Urothelium cell line (cell line): ENCODE measurements at regions not wholly inside any gene's neighbourhood (a gene's known extent, or its start where the extent isn't known, plus 50 kb on each side); places are given as distances from the start of the nearest gene placed in this dataset.

Experiments
- DNase-seq: peaks from one replicate; pipeline ENCODE4 v3.0.0; 2011; ENCODE audit warnings: low spot score, mixed read lengths
- FAIRE-seq: peaks from 2 replicates; lab custom pipeline; 2011; peaks lifted over from hg19 to GRCh38; lab: Jason Lieb, UNC

GRCh38 chr20:11368499-11368898 lies 549.2 kb upstream of the BTBD3 start:
- no peak for FAIRE-seq
- DNase-seq: no peak

GRCh38 chr20:11368965-11369711 lies 548.6 kb upstream of the BTBD3 start:
- no peak for DNase-seq

GRCh38 chr20:11371831-11372230 lies 545.9 kb upstream of the BTBD3 start:
- FAIRE-seq: no peak
- no peak for DNase-seq

More at GRCh38 chr20:11368965-11369711, 548.6 kb upstream of the BTBD3 start:
- peak; percentile 97 for FAIRE-seq

- FAIRE-seq (no peak), DNase-seq (no peak)
Observed at GRCh38 chr20:11372876-11373790, 544.6 kb upstream of the BTBD3 start.

GRCh38 chr20:11375335-11375734 lies 542.4 kb upstream of the BTBD3 start:
- DNase-seq (no peak), FAIRE-seq (no peak)

GRCh38 chr20:11375966-11376365 lies 541.7 kb upstream of the BTBD3 start:
- DNase-seq (no peak), FAIRE-seq (no peak)

GRCh38 chr20:11376420-11376819 lies 541.3 kb upstream of the BTBD3 start:
- FAIRE-seq (no peak), DNase-seq (no peak)

- FAIRE-seq (no peak), DNase-seq (no peak)
Observed at GRCh38 chr20:11376998-11377397, 540.7 kb upstream of the BTBD3 start.

- DNase-seq: no peak
- no peak for FAIRE-seq
Observed at GRCh38 chr20:11377761-11378160, 539.9 kb upstream of the BTBD3 start.

GRCh38 chr20:11378252-11378651 lies 539.4 kb upstream of the BTBD3 start:
- DNase-seq (no peak), FAIRE-seq (no peak)

- no peak for FAIRE-seq
- DNase-seq: no peak
Observed at GRCh38 chr20:11379257-11380011, 538.3 kb upstream of the BTBD3 start.

- no peak for FAIRE-seq
- no peak for DNase-seq
Observed at GRCh38 chr20:11380283-11380682, 537.4 kb upstream of the BTBD3 start.

- peak; percentile 23 for DNase-seq
- no peak for FAIRE-seq
Observed at GRCh38 chr20:11387189-11387754, 530.4 kb upstream of the BTBD3 start.

GRCh38 chr20:11389186-11389585 lies 528.5 kb upstream of the BTBD3 start:
- DNase-seq (peak; percentile 39), FAIRE-seq (no peak)

- no peak for FAIRE-seq
Observed at GRCh38 chr20:11391591-11391990, 526.1 kb upstream of the BTBD3 start.

GRCh38 chr20:11394145-11394833 lies 523.4 kb upstream of the BTBD3 start:
- DNase-seq (no peak), FAIRE-seq (no peak)

More at GRCh38 chr20:11391591-11391990, 526.1 kb upstream of the BTBD3 start:
- no peak for DNase-seq

GRCh38 chr20:11395581-11395980 lies 522.1 kb upstream of the BTBD3 start:
- FAIRE-seq (no peak), DNase-seq (no peak)

- no peak for FAIRE-seq
- no peak for DNase-seq
Observed at GRCh38 chr20:11401988-11402387, 515.7 kb upstream of the BTBD3 start.

GRCh38 chr20:11403711-11404110 lies 514.0 kb upstream of the BTBD3 start:
- DNase-seq: no peak

GRCh38 chr20:11406877-11407276 lies 510.8 kb upstream of the BTBD3 start:
- no peak for FAIRE-seq
- no peak for DNase-seq

More at GRCh38 chr20:11403711-11404110, 514.0 kb upstream of the BTBD3 start:
- FAIRE-seq: no peak
